ENCODE measurements at regions not wholly inside any gene's neighbourhood (a gene's known extent, or its start where the extent isn't known, plus 50 kb on each side); places are given as distances from the start of the nearest gene placed in this dataset.

GRCh38 chr14:66163023-66163422 lies 323.1 kb upstream of the CCDC196 start:
- Histone ChIP-seq H3K9me3 (ENCODE audit: low read length) (no peaks in the 10 kb centered on the region), H3K27me3 (ENCODE audit: insufficient read depth, low read length, poor library complexity, severe bottlenecking) (no peaks in the 10 kb centered on the region), H3K4me1 (ENCODE audit: insufficient read depth, low read length) (no peaks in the 10 kb centered on the region), H3K27ac (ENCODE audit: low read depth, low read length) (no peak overlapping the region), H3K4me3 (ENCODE audit: low read length) (no peak overlapping the region), H3K36me3 (ENCODE audit: insufficient read depth, low read length) (no peaks in the 10 kb centered on the region)
- POLR2A ChIA-PET: no interaction called here
- no peak overlapping the region for H3K27ac Mint-ChIP-seq
- no peaks in the 10 kb centered on the region for H3K4me1 Mint-ChIP-seq
- no peak for DNase-seq
- no peak overlapping the region for H3K4me3 Mint-ChIP-seq
- CTCF ChIA-PET: no interaction called here
- no peaks in the 10 kb centered on the region for H3K9me3 Mint-ChIP-seq
- H3K27me3 Mint-ChIP-seq: peaks cover 3 to 30% of the 10 kb centered on the region in 2 donors
- no peaks in the 10 kb centered on the region for H3K36me3 Mint-ChIP-seq

DNA sequence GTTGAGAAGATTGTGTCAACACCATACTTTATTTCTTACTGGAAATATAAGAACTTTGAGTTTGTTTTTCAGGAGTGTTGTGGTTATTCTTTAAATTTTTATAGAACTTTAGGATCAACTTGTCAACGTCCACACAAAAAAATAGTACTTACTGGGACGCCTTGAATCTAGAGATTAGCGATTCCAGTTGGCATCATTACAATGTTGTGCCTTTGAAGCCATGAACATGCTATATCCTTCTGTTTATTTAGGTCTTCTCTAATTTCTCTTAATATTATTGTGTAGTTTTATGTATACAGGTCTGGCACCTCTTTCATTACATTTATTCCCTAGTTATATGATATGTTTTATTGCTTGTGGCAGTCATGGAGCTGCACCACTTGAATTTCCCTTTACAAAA lies 320.8 kb upstream of the CCDC196 start:
- no peak for DNase-seq

DNA sequence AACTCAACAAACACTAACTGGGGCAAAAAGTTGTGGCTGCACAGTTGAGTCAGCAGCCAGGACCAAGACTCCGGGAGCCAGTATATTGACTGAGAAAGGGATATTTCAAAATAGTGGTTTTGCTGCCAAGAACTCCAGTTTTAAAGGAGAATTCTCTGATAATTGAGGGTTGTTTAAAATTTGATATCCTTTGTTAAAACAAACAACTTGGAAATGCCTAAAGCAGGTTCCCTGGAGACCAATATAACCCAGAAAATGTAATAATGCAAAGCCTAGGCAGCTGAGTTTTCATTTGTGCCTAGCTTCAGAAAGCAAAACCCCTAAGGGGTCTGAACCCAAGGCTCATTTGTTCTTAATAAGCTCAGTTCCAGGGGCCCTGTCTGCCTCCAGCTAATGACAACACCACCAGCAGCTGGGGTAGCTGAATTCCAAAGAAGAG lies 311.7 kb upstream of the CCDC196 start:
- no peak overlapping the region for H3K27ac Mint-ChIP-seq
- H3K9me3 Mint-ChIP-seq: peaks cover 0 to 3% (median 0%) of the 10 kb centered on the region in 5 donors
- POLR2A ChIA-PET: no interaction called here
- no peaks in the 10 kb centered on the region for H3K4me1 ChIP-seq (ENCODE audit: insufficient read depth, low read length)
- no peak overlapping the region for H3K4me3 Mint-ChIP-seq
- no peaks in the 10 kb centered on the region for H3K4me1 Mint-ChIP-seq
- DNase-seq: no peak
- no peak overlapping the region for H3K4me3 ChIP-seq (ENCODE audit: low read length)
- H3K27ac ChIP-seq (ENCODE audit: low read depth, low read length): no peak overlapping the region
- H3K27me3 Mint-ChIP-seq: peaks cover 14 to 63% of the 10 kb centered on the region in 2 donors
- CTCF ChIA-PET: no interaction called here
- H3K36me3 ChIP-seq (ENCODE audit: insufficient read depth, low read length): no peaks in the 10 kb centered on the region
- no peaks in the 10 kb centered on the region for H3K36me3 Mint-ChIP-seq
- H3K27me3 ChIP-seq (ENCODE audit: insufficient read depth, low read length, poor library complexity, severe bottlenecking): no peaks in the 10 kb centered on the region
- H3K9me3 ChIP-seq (ENCODE audit: low read length): no peaks in the 10 kb centered on the region

More for the DNA sequence above, 320.8 kb upstream of the CCDC196 start:
- Histone ChIP-seq H3K4me1 (ENCODE audit: insufficient read depth, low read length) (no peaks in the 10 kb centered on the region), H3K27me3 (ENCODE audit: insufficient read depth, low read length, poor library complexity, severe bottlenecking) (no peaks in the 10 kb centered on the region), H3K9me3 (ENCODE audit: low read length) (no peaks in the 10 kb centered on the region), H3K27ac (ENCODE audit: low read depth, low read length) (no peak overlapping the region), H3K4me3 (ENCODE audit: low read length) (no peak overlapping the region), H3K36me3 (ENCODE audit: insufficient read depth, low read length) (no peaks in the 10 kb centered on the region)
- Mint-ChIP-seq H3K27me3 (peaks cover 6 to 28% of the 10 kb centered on the region in 2 donors), H3K36me3 (no peaks in the 10 kb centered on the region), H3K4me3 (no peak overlapping the region), H3K9me3 (no peaks in the 10 kb centered on the region), H3K27ac (no peak overlapping the region), H3K4me1 (no peaks in the 10 kb centered on the region)
- POLR2A ChIA-PET: no interaction called here
- CTCF ChIA-PET: no interaction called here

DNA sequence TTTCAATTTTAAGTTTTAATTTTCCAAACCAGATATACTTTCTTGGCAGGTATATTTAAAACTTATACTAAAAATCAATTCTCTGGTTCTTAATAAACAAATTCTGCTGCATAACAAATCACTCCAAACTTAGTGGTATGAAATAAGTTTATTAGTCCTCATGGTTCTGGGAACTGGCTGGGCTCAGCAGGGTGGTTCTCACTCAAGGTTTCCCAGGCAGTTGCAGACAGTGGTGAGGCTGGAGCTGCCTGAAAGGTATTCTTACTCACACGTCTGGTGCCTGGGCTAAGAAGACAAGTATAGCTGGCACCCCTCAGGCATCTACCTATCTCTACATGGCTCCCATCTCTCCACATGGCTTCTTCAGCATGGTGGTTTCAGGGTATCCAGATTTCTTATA lies 308.2 kb upstream of the CCDC196 start:
- H3K4me3 Mint-ChIP-seq: no peak overlapping the region
- no peaks in the 10 kb centered on the region for H3K36me3 Mint-ChIP-seq
- no peak overlapping the region for H3K27ac Mint-ChIP-seq
- peaks cover 22 to 34% of the 10 kb centered on the region in 2 donors for H3K27me3 Mint-ChIP-seq
- Histone ChIP-seq H3K36me3 (ENCODE audit: insufficient read depth, low read length) (no peaks in the 10 kb centered on the region), H3K27me3 (ENCODE audit: insufficient read depth, low read length, poor library complexity, severe bottlenecking) (no peaks in the 10 kb centered on the region), H3K9me3 (ENCODE audit: low read length) (no peaks in the 10 kb centered on the region), H3K27ac (ENCODE audit: low read depth, low read length) (no peak overlapping the region), H3K4me1 (ENCODE audit: insufficient read depth, low read length) (no peaks in the 10 kb centered on the region), H3K4me3 (ENCODE audit: low read length) (no peak overlapping the region)
- ChIA-PET POLR2A (no interaction called here), CTCF (no interaction called here)
- H3K9me3 Mint-ChIP-seq: peaks cover 0 to 3% (median 0%) of the 10 kb centered on the region in 5 donors
- DNase-seq: no peak
- no peaks in the 10 kb centered on the region for H3K4me1 Mint-ChIP-seq

DNA sequence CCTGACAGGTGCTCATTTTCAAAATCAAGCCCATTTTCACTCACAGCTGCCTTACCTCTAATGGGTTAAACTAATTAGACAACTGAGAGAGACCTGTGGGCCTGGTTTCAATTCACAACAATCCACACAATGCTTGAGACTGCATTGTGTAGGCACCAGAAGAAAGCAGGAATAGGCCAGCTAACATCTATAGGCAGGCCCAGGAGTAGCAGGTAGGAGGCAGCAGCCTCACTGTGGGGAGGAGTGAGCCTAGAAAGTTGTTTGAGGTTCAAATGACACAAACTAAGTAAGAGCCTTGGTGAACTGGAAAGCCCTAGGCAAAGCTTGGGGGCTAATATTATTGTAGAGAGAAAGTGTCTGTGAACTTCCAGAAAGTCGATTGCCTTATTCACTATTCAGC lies 289.5 kb upstream of the CCDC196 start:
- ChIA-PET CTCF (no interaction called here), POLR2A (no interaction called here)
- H3K27me3 ChIP-seq (ENCODE audit: insufficient read depth, low read length, poor library complexity, severe bottlenecking): no peaks in the 10 kb centered on the region
- Mint-ChIP-seq H3K27ac (no peak overlapping the region), H3K4me1 (no peaks in the 10 kb centered on the region), H3K4me3 (no peak overlapping the region), H3K27me3 (peaks cover 22 to 49% of the 10 kb centered on the region in 2 donors), H3K36me3 (peaks cover 0 to 21% (median 0%) of the 10 kb centered on the region in 3 donors), H3K9me3 (peaks cover 0 to 7% (median 5%) of the 10 kb centered on the region in 5 donors)
- H3K36me3 ChIP-seq (ENCODE audit: insufficient read depth, low read length): no peaks in the 10 kb centered on the region
- no peaks in the 10 kb centered on the region for H3K9me3 ChIP-seq (ENCODE audit: low read length)
- no peaks in the 10 kb centered on the region for H3K4me1 ChIP-seq (ENCODE audit: insufficient read depth, low read length)
- no peak overlapping the region for H3K4me3 ChIP-seq (ENCODE audit: low read length)
- H3K27ac ChIP-seq (ENCODE audit: low read depth, low read length): no peak overlapping the region
- DNase-seq: no peak

GRCh38 chr14:66197276-66197675 lies 288.9 kb upstream of the CCDC196 start:
- no peaks in the 10 kb centered on the region for H3K4me1 ChIP-seq (ENCODE audit: insufficient read depth, low read length)
- ChIA-PET CTCF (no interaction called here), POLR2A (no interaction called here)
- H3K36me3 ChIP-seq (ENCODE audit: insufficient read depth, low read length): no peaks in the 10 kb centered on the region
- no peak for DNase-seq
- H3K36me3 Mint-ChIP-seq: peaks cover 0 to 21% (median 0%) of the 10 kb centered on the region in 3 donors
- no peak overlapping the region for H3K4me3 Mint-ChIP-seq
- no peaks in the 10 kb centered on the region for H3K27me3 ChIP-seq (ENCODE audit: insufficient read depth, low read length, poor library complexity, severe bottlenecking)
- H3K9me3 Mint-ChIP-seq: peaks cover 0 to 9% (median 7%) of the 10 kb centered on the region in 5 donors
- H3K9me3 ChIP-seq (ENCODE audit: low read length): no peaks in the 10 kb centered on the region
- no peak overlapping the region for H3K27ac Mint-ChIP-seq
- no peaks in the 10 kb centered on the region for H3K4me1 Mint-ChIP-seq
- no peak overlapping the region for H3K27ac ChIP-seq (ENCODE audit: low read depth, low read length)
- H3K4me3 ChIP-seq (ENCODE audit: low read length): no peak overlapping the region
- peaks cover 22 to 50% of the 10 kb centered on the region in 2 donors for H3K27me3 Mint-ChIP-seq

DNA sequence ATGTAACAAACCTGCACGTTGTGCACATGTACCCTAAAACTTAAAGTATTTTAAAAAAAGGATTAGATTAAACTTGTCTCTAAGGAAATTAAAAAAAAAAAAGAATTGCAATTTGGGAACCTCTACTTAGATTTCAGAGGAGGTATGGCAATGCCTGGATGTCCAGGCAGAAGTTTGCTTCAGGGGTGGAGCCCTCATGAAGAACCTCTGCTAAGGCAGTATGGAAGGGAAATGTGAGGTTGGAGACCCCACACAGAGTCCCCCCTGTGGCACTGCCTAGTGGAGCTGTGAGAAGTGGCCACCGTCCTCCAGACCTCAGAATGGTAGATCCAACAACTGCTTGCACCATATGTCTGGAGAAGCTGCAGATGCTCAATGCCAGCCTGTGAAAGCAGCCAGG lies 279.6 kb upstream of the CCDC196 start:
- POLR2A ChIA-PET: no interaction called here
- peaks cover 8 to 37% (median 29%) of the 10 kb centered on the region in 5 donors for H3K9me3 Mint-ChIP-seq
- H3K36me3 Mint-ChIP-seq: no peaks in the 10 kb centered on the region
- Histone ChIP-seq H3K27me3 (ENCODE audit: insufficient read depth, low read length, poor library complexity, severe bottlenecking) (no peaks in the 10 kb centered on the region), H3K4me3 (ENCODE audit: low read length) (no peak overlapping the region), H3K9me3 (ENCODE audit: low read length) (peaks cover 6% of the 10 kb centered on the region), H3K4me1 (ENCODE audit: insufficient read depth, low read length) (no peaks in the 10 kb centered on the region), H3K36me3 (ENCODE audit: insufficient read depth, low read length) (no peaks in the 10 kb centered on the region), H3K27ac (ENCODE audit: low read depth, low read length) (no peak overlapping the region)
- H3K27me3 Mint-ChIP-seq: peaks cover 4 to 9% of the 10 kb centered on the region in 2 donors
- CTCF ChIA-PET: no interaction called here
- H3K27ac Mint-ChIP-seq: no peak overlapping the region
- no peaks in the 10 kb centered on the region for H3K4me1 Mint-ChIP-seq
- H3K4me3 Mint-ChIP-seq: no peak overlapping the region
- no peak for DNase-seq

GRCh38 chr14:66216763-66217162 lies 269.4 kb upstream of the CCDC196 start:
- DNase-seq: no peak
- H3K9me3 ChIP-seq (ENCODE audit: low read length): no peaks in the 10 kb centered on the region
- CTCF ChIA-PET: no interaction called here
- Mint-ChIP-seq H3K27ac (no peak overlapping the region), H3K36me3 (no peaks in the 10 kb centered on the region), H3K4me1 (no peaks in the 10 kb centered on the region), H3K4me3 (no peak overlapping the region), H3K9me3 (peaks cover 3 to 8% (median 5%) of the 10 kb centered on the region in 5 donors), H3K27me3 (peaks cover 0 to 16% of the 10 kb centered on the region in 2 donors)
- no peak overlapping the region for H3K4me3 ChIP-seq (ENCODE audit: low read length)
- POLR2A ChIA-PET: no interaction called here
- no peaks in the 10 kb centered on the region for H3K27me3 ChIP-seq (ENCODE audit: insufficient read depth, low read length, poor library complexity, severe bottlenecking)
- H3K4me1 ChIP-seq (ENCODE audit: insufficient read depth, low read length): no peaks in the 10 kb centered on the region
- no peaks in the 10 kb centered on the region for H3K36me3 ChIP-seq (ENCODE audit: insufficient read depth, low read length)
- no peak overlapping the region for H3K27ac ChIP-seq (ENCODE audit: low read depth, low read length)

DNA sequence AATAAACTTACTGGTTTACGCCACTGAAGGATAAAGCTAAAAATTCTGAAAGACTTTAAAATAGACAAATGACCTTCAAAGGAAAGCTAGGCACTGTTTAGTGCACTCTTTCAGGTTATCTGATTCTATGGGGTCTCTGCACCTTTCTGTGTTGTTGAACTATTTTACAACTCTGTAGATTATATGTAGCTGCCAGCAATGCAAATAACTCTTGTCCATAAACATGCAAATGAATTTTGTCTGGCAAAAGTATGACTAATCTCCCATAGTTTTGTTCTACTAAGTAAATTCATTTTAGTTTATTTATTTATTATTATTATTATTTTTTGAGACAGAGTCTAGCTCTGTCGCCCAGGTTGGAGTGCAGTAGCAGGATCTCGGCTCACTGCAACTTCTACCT lies 266.3 kb upstream of the CCDC196 start:
- Histone ChIP-seq H3K27me3 (ENCODE audit: insufficient read depth, low read length, poor library complexity, severe bottlenecking) (no peaks in the 10 kb centered on the region), H3K36me3 (ENCODE audit: insufficient read depth, low read length) (no peaks in the 10 kb centered on the region), H3K4me3 (ENCODE audit: low read length) (no peak overlapping the region), H3K4me1 (ENCODE audit: insufficient read depth, low read length) (no peaks in the 10 kb centered on the region), H3K9me3 (ENCODE audit: low read length) (no peaks in the 10 kb centered on the region), H3K27ac (ENCODE audit: low read depth, low read length) (no peak overlapping the region)
- ChIA-PET CTCF (no interaction called here), POLR2A (no interaction called here)
- H3K36me3 Mint-ChIP-seq: no peaks in the 10 kb centered on the region
- peaks cover 3 to 8% (median 5%) of the 10 kb centered on the region in 5 donors for H3K9me3 Mint-ChIP-seq
- H3K4me1 Mint-ChIP-seq: no peaks in the 10 kb centered on the region
- no peak for DNase-seq
- H3K27me3 Mint-ChIP-seq: peaks cover 0 to 4% of the 10 kb centered on the region in 2 donors
- H3K27ac Mint-ChIP-seq: no peak overlapping the region
- no peak overlapping the region for H3K4me3 Mint-ChIP-seq
